ENCODE measurements at regions not wholly inside any gene's neighbourhood (a gene's known extent, or its start where the extent isn't known, plus 50 kb on each side); places are given as distances from the start of the nearest gene placed in this dataset.

- no peak for DNase-seq
Observed at GRCh38 chr16:81185416-81185815, 53.1 kb upstream of the BCO1 start.

- peak; percentile 4 for DNase-seq
Observed at GRCh38 chr16:81181013-81181720, 57.3 kb upstream of the BCO1 start.

- DNase-seq: no peak
Observed at GRCh38 chr16:81180578-81180977, 57.9 kb upstream of the BCO1 start.

- DNase-seq: no peak
Observed at GRCh38 chr16:81179219-81179618, 59.3 kb upstream of the BCO1 start.

- DNase-seq: no peak
Observed at GRCh38 chr16:81175325-81175891, 63.1 kb upstream of the BCO1 start.

GRCh38 chr16:81174644-81175324 is 63.7 kb upstream of the BCO1 start:
- no peak for DNase-seq

- no peak for DNase-seq
Observed at GRCh38 chr16:81172769-81173658, 65.5 kb upstream of the BCO1 start.

- DNase-seq: no peak
Observed at GRCh38 chr16:81170824-81171223, 67.7 kb upstream of the BCO1 start.

GRCh38 chr16:81168406-81168805 is 70.1 kb upstream of the BCO1 start:
- DNase-seq: no peak

- no peak for DNase-seq
Observed at GRCh38 chr16:81167851-81168250, 70.6 kb upstream of the BCO1 start.

GRCh38 chr16:81166417-81167300 is 70.5 kb upstream of the GCSH start:
- DNase-seq: no peak

GRCh38 chr16:81165411-81166097 is 69.4 kb upstream of the GCSH start:
- no peak for DNase-seq

GRCh38 chr16:81164958-81165357 is 68.8 kb upstream of the GCSH start:
- DNase-seq: no peak

- DNase-seq: no peak
Observed at GRCh38 chr16:81164481-81164880, 68.3 kb upstream of the GCSH start.

GRCh38 chr16:81163671-81164070 is 67.5 kb upstream of the GCSH start:
- no peak for DNase-seq

- DNase-seq: no peak
Observed at GRCh38 chr16:81158964-81159363, 62.8 kb upstream of the GCSH start.

GRCh38 chr16:81155769-81156168 is 59.6 kb upstream of the GCSH start:
- no peak for DNase-seq

GRCh38 chr16:81151648-81152310 is 55.6 kb upstream of the GCSH start:
- no peak for DNase-seq

- no peak for DNase-seq
Observed at GRCh38 chr16:81149614-81150013, 53.4 kb upstream of the GCSH start.

- DNase-seq: no peak
Observed at GRCh38 chr16:81148277-81148676, 52.1 kb upstream of the GCSH start.
